GM12875 (cell line): ENCODE measurements at regions not wholly inside any gene's neighbourhood (a gene's known extent, or its start where the extent isn't known, plus 50 kb on each side); places are given as distances from the start of the nearest gene placed in this dataset.
"Not testable (repeated sequence)": the region's sequence is repeated elsewhere in the genome, so short reads cannot be mapped to it uniquely, and the experiment has no call there.

ENCODE experiments used
- H3K4me3 ChIP-seq: one replicate; pipeline ENCODE4 v1.5.1; 2011; ENCODE audit warnings: low read depth, low read length, control low read depth
- TF ChIP-seq, protein P1 (sequence below): IDR thresholded peaks from 2 replicates; pipeline ENCODE4 v1.5.1; 2011; ENCODE audit warnings: low read depth, mild to moderate bottlenecking, control low read depth, inconsistent platforms, low read length, moderate library complexity, borderline replicate concordance; ENCODE audit not compliant: insufficient read depth

DNA sequence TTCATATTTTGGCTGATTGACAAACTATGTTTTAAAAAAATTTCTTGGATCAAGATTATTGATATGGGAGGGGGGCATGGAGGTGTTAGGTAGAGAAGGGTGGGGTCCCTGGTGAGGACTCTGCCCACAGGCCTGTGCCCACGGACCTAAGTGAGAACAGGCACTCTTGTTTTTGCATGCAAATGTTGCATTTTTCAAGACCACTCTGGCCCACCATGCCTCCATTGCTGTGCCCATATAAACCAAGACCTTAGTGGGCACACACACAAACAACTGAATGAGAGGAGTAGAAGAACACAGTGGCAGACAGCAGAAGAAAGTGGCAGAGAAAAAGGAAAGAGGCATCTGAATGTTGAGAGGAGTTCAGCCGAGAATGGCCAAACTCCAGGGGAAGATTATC lies 69.6 kb upstream of the ZNF98 start:
- no peak overlapping the region for H3K4me3 ChIP-seq
- TF ChIP-seq, protein P1, sequence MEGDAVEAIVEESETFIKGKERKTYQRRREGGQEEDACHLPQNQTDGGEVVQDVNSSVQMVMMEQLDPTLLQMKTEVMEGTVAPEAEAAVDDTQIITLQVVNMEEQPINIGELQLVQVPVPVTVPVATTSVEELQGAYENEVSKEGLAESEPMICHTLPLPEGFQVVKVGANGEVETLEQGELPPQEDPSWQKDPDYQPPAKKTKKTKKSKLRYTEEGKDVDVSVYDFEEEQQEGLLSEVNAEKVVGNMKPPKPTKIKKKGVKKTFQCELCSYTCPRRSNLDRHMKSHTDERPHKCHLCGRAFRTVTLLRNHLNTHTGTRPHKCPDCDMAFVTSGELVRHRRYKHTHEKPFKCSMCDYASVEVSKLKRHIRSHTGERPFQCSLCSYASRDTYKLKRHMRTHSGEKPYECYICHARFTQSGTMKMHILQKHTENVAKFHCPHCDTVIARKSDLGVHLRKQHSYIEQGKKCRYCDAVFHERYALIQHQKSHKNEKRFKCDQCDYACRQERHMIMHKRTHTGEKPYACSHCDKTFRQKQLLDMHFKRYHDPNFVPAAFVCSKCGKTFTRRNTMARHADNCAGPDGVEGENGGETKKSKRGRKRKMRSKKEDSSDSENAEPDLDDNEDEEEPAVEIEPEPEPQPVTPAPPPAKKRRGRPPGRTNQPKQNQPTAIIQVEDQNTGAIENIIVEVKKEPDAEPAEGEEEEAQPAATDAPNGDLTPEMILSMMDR, result no peak

DNA sequence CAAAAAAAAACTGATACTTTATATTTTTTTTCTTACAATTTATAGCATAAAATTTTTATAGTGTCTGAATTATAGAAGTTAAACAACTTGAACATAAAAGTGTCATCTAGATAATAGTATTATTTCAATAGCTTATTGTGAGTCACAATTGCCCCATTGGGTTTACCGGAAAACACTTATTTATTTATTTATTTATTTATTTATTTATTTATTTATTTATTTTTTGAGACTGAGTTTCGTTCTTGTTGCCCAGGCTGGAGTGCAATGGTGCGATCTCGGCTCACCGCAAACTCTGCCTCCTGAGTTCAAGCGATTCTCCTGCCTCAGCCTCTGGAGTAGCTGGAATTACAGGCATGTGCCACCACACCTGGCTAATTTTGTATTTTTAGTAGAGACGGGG lies 61.4 kb upstream of the ZNF98 start:
- H3K4me3 ChIP-seq, result not testable (repeated sequence)

DNA sequence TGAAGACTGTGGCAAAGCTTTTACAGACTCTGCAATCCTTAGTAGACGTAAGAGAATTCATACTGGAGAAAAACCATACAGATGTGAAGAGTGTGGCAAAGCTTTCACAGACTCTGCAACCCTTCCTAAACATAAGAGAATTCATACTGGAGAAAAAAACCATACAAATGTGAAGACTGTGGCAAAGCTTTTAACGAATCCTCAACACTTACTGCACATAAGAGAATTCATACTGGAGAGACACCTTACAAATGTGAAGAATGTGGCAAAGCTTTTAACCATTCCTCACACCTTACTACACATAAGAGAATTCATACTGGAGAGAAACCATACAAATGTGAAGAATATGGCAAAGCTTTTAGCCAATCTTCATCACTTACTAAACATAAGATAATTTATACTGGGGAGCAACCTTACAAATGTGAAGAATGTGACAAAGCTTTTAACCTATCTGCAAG lies 50.1 kb upstream of the ZNF98 start:
- TF ChIP-seq, protein P1, result no peak
- H3K4me3 ChIP-seq, result no peak overlapping the region
